ENCODE measurements at regions not wholly inside any gene's neighbourhood (a gene's known extent, or its start where the extent isn't known, plus 50 kb on each side); places are given as distances from the start of the nearest gene placed in this dataset.

DNA sequence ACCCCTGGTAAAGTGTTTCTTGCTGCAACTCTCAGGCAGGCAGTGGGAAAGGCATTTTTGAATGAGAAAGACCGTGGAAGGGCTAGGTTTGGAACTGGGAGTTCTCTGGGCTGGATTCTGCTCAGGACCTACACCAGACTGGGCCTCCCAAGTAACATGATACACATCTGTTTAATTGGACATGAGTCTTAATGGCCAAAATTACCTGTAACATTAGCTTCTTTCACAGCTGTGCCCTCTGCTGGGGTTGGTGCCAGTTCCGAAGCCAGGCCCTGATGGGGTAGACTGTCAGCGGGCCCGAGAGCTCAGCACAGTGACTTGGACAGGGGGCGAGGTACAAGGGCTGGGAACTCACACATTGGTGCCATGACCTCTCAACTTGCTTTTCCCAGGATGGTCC is 118.9 kb upstream of the IRX3 start:
- TF ChIP-seq, protein P1, sequence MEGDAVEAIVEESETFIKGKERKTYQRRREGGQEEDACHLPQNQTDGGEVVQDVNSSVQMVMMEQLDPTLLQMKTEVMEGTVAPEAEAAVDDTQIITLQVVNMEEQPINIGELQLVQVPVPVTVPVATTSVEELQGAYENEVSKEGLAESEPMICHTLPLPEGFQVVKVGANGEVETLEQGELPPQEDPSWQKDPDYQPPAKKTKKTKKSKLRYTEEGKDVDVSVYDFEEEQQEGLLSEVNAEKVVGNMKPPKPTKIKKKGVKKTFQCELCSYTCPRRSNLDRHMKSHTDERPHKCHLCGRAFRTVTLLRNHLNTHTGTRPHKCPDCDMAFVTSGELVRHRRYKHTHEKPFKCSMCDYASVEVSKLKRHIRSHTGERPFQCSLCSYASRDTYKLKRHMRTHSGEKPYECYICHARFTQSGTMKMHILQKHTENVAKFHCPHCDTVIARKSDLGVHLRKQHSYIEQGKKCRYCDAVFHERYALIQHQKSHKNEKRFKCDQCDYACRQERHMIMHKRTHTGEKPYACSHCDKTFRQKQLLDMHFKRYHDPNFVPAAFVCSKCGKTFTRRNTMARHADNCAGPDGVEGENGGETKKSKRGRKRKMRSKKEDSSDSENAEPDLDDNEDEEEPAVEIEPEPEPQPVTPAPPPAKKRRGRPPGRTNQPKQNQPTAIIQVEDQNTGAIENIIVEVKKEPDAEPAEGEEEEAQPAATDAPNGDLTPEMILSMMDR (IDR thresholded peaks at IDR 0.05): no peak
- TF ChIP-seq RNF2 (IDR thresholded peaks at IDR 0.05; ENCODE audit: borderline replicate concordance, low read depth): no peak
- TF ChIP-seq ESRRA (IDR thresholded peaks at IDR 0.05; ENCODE audit: borderline replicate concordance, low read length): no peak
- no peak for TF ChIP-seq POLR2A (IDR thresholded peaks at IDR 0.05; ENCODE audit: low read length)
- TF ChIP-seq, protein P2, sequence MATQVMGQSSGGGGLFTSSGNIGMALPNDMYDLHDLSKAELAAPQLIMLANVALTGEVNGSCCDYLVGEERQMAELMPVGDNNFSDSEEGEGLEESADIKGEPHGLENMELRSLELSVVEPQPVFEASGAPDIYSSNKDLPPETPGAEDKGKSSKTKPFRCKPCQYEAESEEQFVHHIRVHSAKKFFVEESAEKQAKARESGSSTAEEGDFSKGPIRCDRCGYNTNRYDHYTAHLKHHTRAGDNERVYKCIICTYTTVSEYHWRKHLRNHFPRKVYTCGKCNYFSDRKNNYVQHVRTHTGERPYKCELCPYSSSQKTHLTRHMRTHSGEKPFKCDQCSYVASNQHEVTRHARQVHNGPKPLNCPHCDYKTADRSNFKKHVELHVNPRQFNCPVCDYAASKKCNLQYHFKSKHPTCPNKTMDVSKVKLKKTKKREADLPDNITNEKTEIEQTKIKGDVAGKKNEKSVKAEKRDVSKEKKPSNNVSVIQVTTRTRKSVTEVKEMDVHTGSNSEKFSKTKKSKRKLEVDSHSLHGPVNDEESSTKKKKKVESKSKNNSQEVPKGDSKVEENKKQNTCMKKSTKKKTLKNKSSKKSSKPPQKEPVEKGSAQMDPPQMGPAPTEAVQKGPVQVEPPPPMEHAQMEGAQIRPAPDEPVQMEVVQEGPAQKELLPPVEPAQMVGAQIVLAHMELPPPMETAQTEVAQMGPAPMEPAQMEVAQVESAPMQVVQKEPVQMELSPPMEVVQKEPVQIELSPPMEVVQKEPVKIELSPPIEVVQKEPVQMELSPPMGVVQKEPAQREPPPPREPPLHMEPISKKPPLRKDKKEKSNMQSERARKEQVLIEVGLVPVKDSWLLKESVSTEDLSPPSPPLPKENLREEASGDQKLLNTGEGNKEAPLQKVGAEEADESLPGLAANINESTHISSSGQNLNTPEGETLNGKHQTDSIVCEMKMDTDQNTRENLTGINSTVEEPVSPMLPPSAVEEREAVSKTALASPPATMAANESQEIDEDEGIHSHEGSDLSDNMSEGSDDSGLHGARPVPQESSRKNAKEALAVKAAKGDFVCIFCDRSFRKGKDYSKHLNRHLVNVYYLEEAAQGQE (IDR thresholded peaks at IDR 0.05): no peak
- TF ChIP-seq, protein P3, sequence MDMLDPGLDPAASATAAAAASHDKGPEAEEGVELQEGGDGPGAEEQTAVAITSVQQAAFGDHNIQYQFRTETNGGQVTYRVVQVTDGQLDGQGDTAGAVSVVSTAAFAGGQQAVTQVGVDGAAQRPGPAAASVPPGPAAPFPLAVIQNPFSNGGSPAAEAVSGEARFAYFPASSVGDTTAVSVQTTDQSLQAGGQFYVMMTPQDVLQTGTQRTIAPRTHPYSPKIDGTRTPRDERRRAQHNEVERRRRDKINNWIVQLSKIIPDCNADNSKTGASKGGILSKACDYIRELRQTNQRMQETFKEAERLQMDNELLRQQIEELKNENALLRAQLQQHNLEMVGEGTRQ (IDR thresholded peaks at IDR 0.05): no peak
- TF ChIP-seq ZC3H11A (IDR thresholded peaks at IDR 0.05): no peak
- no peak for TF ChIP-seq RAD21 (conservative IDR thresholded peaks at IDR 0.05 in 1 of 2, IDR thresholded peaks at IDR 0.05 in 1 of 2)
- TF ChIP-seq, protein P4, sequence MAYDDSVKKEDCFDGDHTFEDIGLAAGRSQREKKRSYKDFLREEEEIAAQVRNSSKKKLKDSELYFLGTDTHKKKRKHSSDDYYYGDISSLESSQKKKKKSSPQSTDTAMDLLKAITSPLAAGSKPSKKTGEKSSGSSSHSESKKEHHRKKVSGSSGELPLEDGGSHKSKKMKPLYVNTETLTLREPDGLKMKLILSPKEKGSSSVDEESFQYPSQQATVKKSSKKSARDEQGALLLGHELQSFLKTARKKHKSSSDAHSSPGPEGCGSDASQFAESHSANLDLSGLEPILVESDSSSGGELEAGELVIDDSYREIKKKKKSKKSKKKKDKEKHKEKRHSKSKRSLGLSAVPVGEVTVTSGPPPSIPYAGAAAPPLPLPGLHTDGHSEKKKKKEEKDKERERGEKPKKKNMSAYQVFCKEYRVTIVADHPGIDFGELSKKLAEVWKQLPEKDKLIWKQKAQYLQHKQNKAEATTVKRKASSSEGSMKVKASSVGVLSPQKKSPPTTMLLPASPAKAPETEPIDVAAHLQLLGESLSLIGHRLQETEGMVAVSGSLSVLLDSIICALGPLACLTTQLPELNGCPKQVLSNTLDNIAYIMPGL (CRISPR knock-in tag; IDR thresholded peaks at IDR 0.05; ENCODE audit: borderline replicate concordance): no peak
- TF ChIP-seq HEYL (CRISPR knock-in tag; IDR thresholded peaks at IDR 0.05): no peak
- TF ChIP-seq CEBPB (IDR thresholded peaks at IDR 0.05): no peak
- no peak for TF ChIP-seq KDM1A (IDR thresholded peaks at IDR 0.05; ENCODE audit: low read depth)

Measured in A549 (cell line).